GM19468 (cell line): ENCODE measurements at regions not wholly inside any gene's neighbourhood (a gene's known extent, or its start where the extent isn't known, plus 50 kb on each side); places are given as distances from the start of the nearest gene placed in this dataset.
"Not testable (repeated sequence)": the region's sequence is repeated elsewhere in the genome, so short reads cannot be mapped to it uniquely, and the experiment has no call there.

Experiments
- ATAC-seq: cut with Tn5 transposase; IDR thresholded peaks from one replicate; pipeline ENCODE4 v1.9.1; 2021; ENCODE audit warnings: mild to moderate bottlenecking, moderate library complexity, moderate number of reproducible peaks; ENCODE audit not compliant: unreplicated experiment; ENCODE audit errors: extremely low read depth

GRCh38 chr2:60212181-60212945, 341.1 kb downstream of the BCL11A start:
- ATAC-seq: no peak

- not testable (repeated sequence) for ATAC-seq
Measured at GRCh38 chr2:60189006-60189405, 364.4 kb downstream of the BCL11A start.

- ATAC-seq: no peak
Measured at GRCh38 chr2:60175290-60175689, 378.2 kb downstream of the BCL11A start.

- ATAC-seq: no peak
Measured at GRCh38 chr2:60174146-60174545, 379.3 kb downstream of the BCL11A start.

- ATAC-seq: no peak
Measured at GRCh38 chr2:60172801-60173200, 380.7 kb downstream of the BCL11A start.

GRCh38 chr2:60170272-60170671, 383.2 kb downstream of the BCL11A start:
- no peak for ATAC-seq

- ATAC-seq: no peak
Measured at GRCh38 chr2:60168247-60168646, 385.2 kb downstream of the BCL11A start.

- no peak for ATAC-seq
Measured at GRCh38 chr2:60167089-60167488, 386.4 kb downstream of the BCL11A start.

- no peak for ATAC-seq
Measured at GRCh38 chr2:60163691-60164090, 389.8 kb downstream of the BCL11A start.

- ATAC-seq: no peak
Measured at GRCh38 chr2:60159519-60159918, 393.9 kb downstream of the BCL11A start.

- no peak for ATAC-seq
Measured at GRCh38 chr2:60158262-60158661, 395.2 kb downstream of the BCL11A start.

- ATAC-seq: no peak
Measured at GRCh38 chr2:60157283-60157682, 396.2 kb downstream of the BCL11A start.

- ATAC-seq: no peak
Measured at GRCh38 chr2:60154142-60154541, 399.3 kb downstream of the BCL11A start.

- no peak for ATAC-seq
Measured at GRCh38 chr2:60152226-60152833, 401.1 kb downstream of the BCL11A start.

GRCh38 chr2:60149176-60149575, 404.3 kb downstream of the BCL11A start:
- ATAC-seq: no peak

GRCh38 chr2:60148716-60149115, 404.7 kb downstream of the BCL11A start:
- ATAC-seq: no peak

- no peak for ATAC-seq
Measured at GRCh38 chr2:60140185-60140584, 413.3 kb downstream of the BCL11A start.

GRCh38 chr2:60136913-60137312, 416.5 kb downstream of the BCL11A start:
- no peak for ATAC-seq

GRCh38 chr2:60127191-60127590, 426.3 kb downstream of the BCL11A start:
- no peak for ATAC-seq

GRCh38 chr2:60125611-60126426, 427.6 kb downstream of the BCL11A start:
- no peak for ATAC-seq

GRCh38 chr2:60119778-60120177, 433.7 kb downstream of the BCL11A start:
- no peak for ATAC-seq
